Nephron (organoid): ENCODE measurements at regions not wholly inside any gene's neighbourhood (a gene's known extent, or its start where the extent isn't known, plus 50 kb on each side); places are given as distances from the start of the nearest gene placed in this dataset.
"Not testable (repeated sequence)": the region's sequence is repeated elsewhere in the genome, so short reads cannot be mapped to it uniquely, and the experiment has no call there.

ENCODE experiments used
- H3K27ac Mint-ChIP-seq, 3 experiments: 2 replicates each; pipeline ENCODE4 v1.8.0; 2020; ENCODE audit warnings: mixed read lengths in 3 of 3, mild to moderate bottlenecking in 2 of 3, moderate library complexity in 1 of 3
- H3K27me3 Mint-ChIP-seq: 2 replicates; pipeline ENCODE4 v1.8.0; 2021; ENCODE audit warnings: low read depth, mild to moderate bottlenecking, moderate library complexity, mixed read lengths
- H3K36me3 Mint-ChIP-seq: 2 replicates; pipeline ENCODE4 v1.8.0; 2020; ENCODE audit warnings: low read depth, mixed read lengths
- H3K4me1 Mint-ChIP-seq: 2 replicates; pipeline ENCODE4 v1.8.0; 2020; ENCODE audit warnings: mixed read lengths
- H3K4me3 Mint-ChIP-seq, 3 experiments: 2 replicates each; pipeline ENCODE4 v1.8.0; 2020; ENCODE audit warnings: mild to moderate bottlenecking in 3 of 3, mixed read lengths in 3 of 3, moderate library complexity in 2 of 3
- H3K9me3 Mint-ChIP-seq: 2 replicates; pipeline ENCODE4 v1.8.0; 2020; ENCODE audit warnings: mixed read lengths
- TF ChIP-seq, protein P1 (sequence below), 3 experiments: fragments of 200-600 bp; sonication (generic); IDR thresholded peaks; one replicate each; pipeline ENCODE4 v1.5.0; 2021; ENCODE audit warnings: antibody characterized with exemption in 3 of 3; ENCODE audit not compliant: unreplicated experiment in 3 of 3

DNA sequence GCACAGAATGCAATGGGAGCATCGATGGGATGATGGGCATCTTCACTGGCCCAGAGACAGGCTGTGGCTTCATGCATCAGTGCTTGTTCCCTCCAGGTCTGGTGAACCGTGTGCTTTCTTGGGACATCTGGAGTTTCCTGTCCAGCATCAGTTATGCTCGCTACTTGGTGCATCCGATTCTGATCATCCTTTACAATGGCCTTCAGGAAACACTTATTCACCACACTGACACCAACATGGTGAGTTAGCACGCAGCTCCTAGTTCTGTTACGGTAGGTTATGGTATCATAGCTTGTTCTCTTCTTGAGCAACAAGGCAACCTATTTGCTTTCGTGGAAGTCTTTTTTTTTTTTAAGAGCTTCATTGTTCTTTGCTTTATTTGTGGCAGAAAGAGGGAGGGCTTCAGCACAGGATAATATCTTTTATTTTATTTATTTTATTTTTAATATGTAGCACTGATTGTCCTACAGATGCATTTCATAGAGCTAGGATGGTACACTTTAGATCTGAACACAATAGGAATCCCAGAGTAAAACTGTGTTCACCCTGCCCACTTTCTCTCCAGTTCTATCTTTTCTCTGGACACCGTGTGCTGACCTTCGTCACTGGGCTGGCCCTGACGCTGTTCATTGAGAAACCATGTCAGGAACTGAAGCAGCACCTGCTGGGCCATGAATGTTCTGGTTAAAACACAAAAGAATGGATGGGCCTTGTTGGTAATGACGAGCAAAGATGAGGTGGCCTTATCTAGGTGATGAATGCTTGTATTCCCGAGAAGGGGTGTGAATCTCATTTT lies 71.2 kb upstream of the SEC11C start:
- Mint-ChIP-seq H3K4me1 (no peaks in the 10 kb centered on the region), H3K27ac (no peak overlapping the region), H3K4me3 (no peak overlapping the region), H3K27me3 (peaks cover 4% of the 10 kb centered on the region), H3K9me3 (no peaks in the 10 kb centered on the region), H3K36me3 (no peaks in the 10 kb centered on the region)
- TF ChIP-seq, protein P1, sequence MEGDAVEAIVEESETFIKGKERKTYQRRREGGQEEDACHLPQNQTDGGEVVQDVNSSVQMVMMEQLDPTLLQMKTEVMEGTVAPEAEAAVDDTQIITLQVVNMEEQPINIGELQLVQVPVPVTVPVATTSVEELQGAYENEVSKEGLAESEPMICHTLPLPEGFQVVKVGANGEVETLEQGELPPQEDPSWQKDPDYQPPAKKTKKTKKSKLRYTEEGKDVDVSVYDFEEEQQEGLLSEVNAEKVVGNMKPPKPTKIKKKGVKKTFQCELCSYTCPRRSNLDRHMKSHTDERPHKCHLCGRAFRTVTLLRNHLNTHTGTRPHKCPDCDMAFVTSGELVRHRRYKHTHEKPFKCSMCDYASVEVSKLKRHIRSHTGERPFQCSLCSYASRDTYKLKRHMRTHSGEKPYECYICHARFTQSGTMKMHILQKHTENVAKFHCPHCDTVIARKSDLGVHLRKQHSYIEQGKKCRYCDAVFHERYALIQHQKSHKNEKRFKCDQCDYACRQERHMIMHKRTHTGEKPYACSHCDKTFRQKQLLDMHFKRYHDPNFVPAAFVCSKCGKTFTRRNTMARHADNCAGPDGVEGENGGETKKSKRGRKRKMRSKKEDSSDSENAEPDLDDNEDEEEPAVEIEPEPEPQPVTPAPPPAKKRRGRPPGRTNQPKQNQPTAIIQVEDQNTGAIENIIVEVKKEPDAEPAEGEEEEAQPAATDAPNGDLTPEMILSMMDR (IDR thresholded peaks at IDR 0.05; ENCODE audit: unreplicated experiment in 3 of 3), result no peak

DNA sequence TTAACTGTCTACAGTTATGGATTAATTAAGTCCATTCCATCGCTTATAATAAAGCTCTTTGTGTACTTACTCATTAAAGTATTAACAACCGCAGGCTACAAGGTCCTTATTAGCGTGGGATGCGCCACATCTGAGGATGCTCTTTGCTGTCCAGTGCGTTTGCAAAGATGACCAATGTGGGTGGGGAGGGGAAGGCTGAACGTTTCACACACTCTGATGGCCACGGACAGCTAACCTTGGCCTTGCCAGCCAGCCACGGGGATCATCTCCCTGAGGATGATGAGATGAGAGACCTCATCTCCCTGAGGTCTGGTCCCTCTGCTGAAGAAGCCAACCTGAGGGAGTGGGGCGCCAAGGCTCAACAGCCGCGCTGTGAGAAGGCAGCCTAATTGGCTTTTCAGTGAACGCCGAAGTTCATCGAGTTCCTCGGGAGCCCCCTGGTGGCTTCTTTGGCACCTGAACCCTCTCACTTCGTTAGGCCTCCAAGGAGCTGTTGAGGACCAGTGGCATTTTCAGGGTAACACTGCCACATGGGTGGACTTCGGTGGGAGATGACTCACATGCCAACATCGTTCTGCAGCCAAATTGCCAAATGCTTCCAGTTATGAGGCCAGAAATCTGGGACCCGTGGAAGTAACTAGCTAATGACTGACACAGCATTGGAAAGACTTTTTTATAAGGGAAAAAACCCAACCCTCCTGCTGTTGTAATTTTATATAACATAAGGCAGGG lies 69.3 kb upstream of the SEC11C start:
- Mint-ChIP-seq H3K4me1 (no peaks in the 10 kb centered on the region), H3K9me3 (no peaks in the 10 kb centered on the region), H3K36me3 (no peaks in the 10 kb centered on the region), H3K27me3 (peaks cover 10% of the 10 kb centered on the region), H3K4me3 (no peak overlapping the region), H3K27ac (no peak overlapping the region)
- TF ChIP-seq, protein P1 (IDR thresholded peaks at IDR 0.05; ENCODE audit: unreplicated experiment in 3 of 3), result peak; percentile 79 to 87 (median 79)

GRCh38 chr18:59072727-59073421 lies 66.8 kb upstream of the SEC11C start:
- peaks cover 11% of the 10 kb centered on the region for H3K27me3 Mint-ChIP-seq
- no peak overlapping the region for H3K27ac Mint-ChIP-seq
- no peaks in the 10 kb centered on the region for H3K36me3 Mint-ChIP-seq
- no peaks in the 10 kb centered on the region for H3K4me1 Mint-ChIP-seq
- TF ChIP-seq, protein P1 (IDR thresholded peaks at IDR 0.05; ENCODE audit: unreplicated experiment in 3 of 3), result no peak
- no peaks in the 10 kb centered on the region for H3K9me3 Mint-ChIP-seq
- H3K4me3 Mint-ChIP-seq, result no peak overlapping the region

GRCh38 chr18:59075923-59076322 lies 63.8 kb upstream of the SEC11C start:
- no peaks in the 10 kb centered on the region for H3K4me1 Mint-ChIP-seq
- peaks cover 27% of the 10 kb centered on the region for H3K27me3 Mint-ChIP-seq
- H3K27ac Mint-ChIP-seq, result no peak overlapping the region
- TF ChIP-seq, protein P1 (IDR thresholded peaks at IDR 0.05; ENCODE audit: unreplicated experiment in 3 of 3), result no peak
- no peaks in the 10 kb centered on the region for H3K36me3 Mint-ChIP-seq
- no peaks in the 10 kb centered on the region for H3K9me3 Mint-ChIP-seq
- no peak overlapping the region for H3K4me3 Mint-ChIP-seq

- peaks cover 52% of the 10 kb centered on the region for H3K27me3 Mint-ChIP-seq
- H3K4me1 Mint-ChIP-seq, result peaks cover 4% of the 10 kb centered on the region
- TF ChIP-seq, protein P1 (IDR thresholded peaks at IDR 0.05; ENCODE audit: unreplicated experiment in 3 of 3), result no peak
- H3K27ac Mint-ChIP-seq, result no peak overlapping the region
- H3K9me3 Mint-ChIP-seq, result no peaks in the 10 kb centered on the region
- no peaks in the 10 kb centered on the region for H3K36me3 Mint-ChIP-seq
- H3K4me3 Mint-ChIP-seq, result no peak overlapping the region
Measured at GRCh38 chr18:59079264-59079663, 60.4 kb upstream of the SEC11C start.

- H3K27me3 Mint-ChIP-seq, result peaks cover 48% of the 10 kb centered on the region
- H3K4me1 Mint-ChIP-seq, result not testable (repeated sequence)
Measured at GRCh38 chr18:59079687-59080501, 59.8 kb upstream of the SEC11C start.

More at GRCh38 chr18:59079687-59080501, 59.8 kb upstream of the SEC11C start:
- not testable (repeated sequence) for H3K9me3 Mint-ChIP-seq, H3K4me3 Mint-ChIP-seq, H3K27ac Mint-ChIP-seq, H3K36me3 Mint-ChIP-seq
